Neural cell (in vitro differentiated cells): ENCODE measurements at regions not wholly inside any gene's neighbourhood (a gene's known extent, or its start where the extent isn't known, plus 50 kb on each side); places are given as distances from the start of the nearest gene placed in this dataset.

Source experiments
- EP300 ChIP-seq: fragments of 450-650 bp; conservative IDR thresholded peaks from 2 replicates; pipeline ENCODE4 v1.6.1; 2014; ENCODE audit warnings: antibody characterized with exemption, mild to moderate bottlenecking, moderate library complexity; ENCODE audit not compliant: poor library complexity, severe bottlenecking
- EZH2 ChIP-seq: fragments of 200-600, 300-800 bp; shearing (Covaris generic), sonication (generic); IDR thresholded peaks from 2 replicates; pipeline ENCODE4 v1.6.1; 2014; ENCODE audit warnings: antibody characterized with exemption, low read length, borderline replicate concordance, mild to moderate bottlenecking; ENCODE audit not compliant: insufficient read depth, poor library complexity, severe bottlenecking
- POLR2AphosphoS5 ChIP-seq: IDR thresholded peaks from 2 replicates; pipeline ENCODE4 v1.6.1; 2012
- SMC3 ChIP-seq: fragments of 450-650 bp; conservative IDR thresholded peaks from 2 replicates; pipeline ENCODE4 v1.6.1; 2014; ENCODE audit warnings: antibody characterized with exemption, mild to moderate bottlenecking, moderate library complexity; ENCODE audit not compliant: poor library complexity
- TF ChIP-seq, protein P1 (sequence below): fragments of 450-650 bp; IDR thresholded peaks from 2 replicates; pipeline ENCODE4 v1.5.1; 2014; ENCODE audit warnings: antibody characterized with exemption, mild to moderate bottlenecking, moderate library complexity; ENCODE audit not compliant: poor library complexity, severe bottlenecking

DNA sequence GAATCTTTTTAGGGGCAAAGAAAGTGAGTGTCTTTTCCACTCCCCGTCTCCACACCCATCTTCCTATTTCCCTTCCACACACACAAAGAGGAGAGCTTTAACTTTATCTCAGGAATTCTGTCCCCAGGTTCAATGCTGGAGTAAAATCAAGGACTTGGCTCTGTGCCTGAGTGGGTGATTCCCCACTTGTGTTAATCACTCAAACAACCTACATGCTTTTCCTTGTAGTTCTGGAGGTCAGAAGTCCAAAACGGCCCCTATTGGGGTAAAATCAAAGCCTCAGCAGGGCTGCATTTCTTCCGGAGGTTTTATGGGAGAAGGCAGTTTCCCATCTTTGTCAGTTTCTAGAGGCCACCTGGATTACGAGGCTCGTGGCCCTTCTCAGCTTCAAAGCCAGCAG lies 422.3 kb upstream of the RBFOX1 start:
- TF ChIP-seq, protein P1, sequence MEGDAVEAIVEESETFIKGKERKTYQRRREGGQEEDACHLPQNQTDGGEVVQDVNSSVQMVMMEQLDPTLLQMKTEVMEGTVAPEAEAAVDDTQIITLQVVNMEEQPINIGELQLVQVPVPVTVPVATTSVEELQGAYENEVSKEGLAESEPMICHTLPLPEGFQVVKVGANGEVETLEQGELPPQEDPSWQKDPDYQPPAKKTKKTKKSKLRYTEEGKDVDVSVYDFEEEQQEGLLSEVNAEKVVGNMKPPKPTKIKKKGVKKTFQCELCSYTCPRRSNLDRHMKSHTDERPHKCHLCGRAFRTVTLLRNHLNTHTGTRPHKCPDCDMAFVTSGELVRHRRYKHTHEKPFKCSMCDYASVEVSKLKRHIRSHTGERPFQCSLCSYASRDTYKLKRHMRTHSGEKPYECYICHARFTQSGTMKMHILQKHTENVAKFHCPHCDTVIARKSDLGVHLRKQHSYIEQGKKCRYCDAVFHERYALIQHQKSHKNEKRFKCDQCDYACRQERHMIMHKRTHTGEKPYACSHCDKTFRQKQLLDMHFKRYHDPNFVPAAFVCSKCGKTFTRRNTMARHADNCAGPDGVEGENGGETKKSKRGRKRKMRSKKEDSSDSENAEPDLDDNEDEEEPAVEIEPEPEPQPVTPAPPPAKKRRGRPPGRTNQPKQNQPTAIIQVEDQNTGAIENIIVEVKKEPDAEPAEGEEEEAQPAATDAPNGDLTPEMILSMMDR, result no peak
- TF ChIP-seq EP300, result no peak
- TF ChIP-seq POLR2AphosphoS5, result no peak
- no peak for TF ChIP-seq SMC3
- no peak for TF ChIP-seq EZH2
